Hypothalamus (tissue), 51 donors: ENCODE measurements at regions not wholly inside any gene's neighbourhood (a gene's known extent, or its start where the extent isn't known, plus 50 kb on each side); places are given as distances from the start of the nearest gene placed in this dataset.
"Not testable (repeated sequence)": the region's sequence is repeated elsewhere in the genome, so short reads cannot be mapped to it uniquely, and the experiment has no call there.

Experiments
- DNase-seq, 51 donors: peaks; one replicate each; lab custom pipeline; 2025; lab: John Stamatoyannopoulos, UW

GRCh38 chr11:81227409-81227808 is 1506.3 kb downstream of the FAM181B start:
- not testable (repeated sequence) for DNase-seq

GRCh38 chr11:81224396-81224795 is 1509.3 kb downstream of the FAM181B start:
- no peak for DNase-seq

GRCh38 chr11:81222491-81222890 is 1511.2 kb downstream of the FAM181B start:
- no peak for DNase-seq

DNA sequence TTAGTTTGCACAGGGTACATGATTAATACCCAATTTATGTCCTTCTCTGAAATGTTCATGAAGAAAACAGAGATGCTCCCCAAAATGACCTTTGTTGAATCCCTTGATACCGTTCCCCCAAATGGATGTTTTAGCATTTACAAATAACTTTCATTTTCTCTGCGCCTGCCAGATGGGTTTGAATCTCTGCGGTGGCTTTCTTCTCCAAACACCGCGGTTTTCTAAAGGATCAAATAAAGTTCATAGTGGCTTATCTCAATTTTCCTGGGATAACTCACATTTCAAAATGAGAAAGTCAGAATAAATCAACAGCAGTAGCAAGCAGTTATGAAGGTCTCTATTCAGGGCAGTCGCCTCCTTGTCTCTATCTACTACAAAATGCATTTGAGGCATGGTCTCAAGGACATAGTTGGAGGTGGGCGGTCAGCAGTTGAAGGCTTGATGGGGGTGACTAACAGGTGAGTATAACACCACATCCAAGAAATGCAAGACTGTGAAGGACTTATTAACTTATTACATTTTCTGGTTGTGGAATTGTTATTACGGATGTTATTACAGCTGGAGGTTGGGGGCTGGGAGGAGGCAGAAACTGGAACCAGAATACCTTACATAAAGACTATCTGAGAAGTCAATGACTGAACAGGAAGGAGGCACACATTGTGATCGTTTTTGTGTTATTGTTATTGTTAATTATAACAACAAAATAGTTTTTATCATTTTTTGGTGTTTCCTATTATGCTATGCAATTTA is 1513.3 kb downstream of the FAM181B start:
- DNase-seq, result no peak

GRCh38 chr11:81219661-81220060 is 1514.0 kb downstream of the FAM181B start:
- DNase-seq, result no peak

GRCh38 chr11:81218440-81218839 is 1515.2 kb downstream of the FAM181B start:
- no peak for DNase-seq

DNA sequence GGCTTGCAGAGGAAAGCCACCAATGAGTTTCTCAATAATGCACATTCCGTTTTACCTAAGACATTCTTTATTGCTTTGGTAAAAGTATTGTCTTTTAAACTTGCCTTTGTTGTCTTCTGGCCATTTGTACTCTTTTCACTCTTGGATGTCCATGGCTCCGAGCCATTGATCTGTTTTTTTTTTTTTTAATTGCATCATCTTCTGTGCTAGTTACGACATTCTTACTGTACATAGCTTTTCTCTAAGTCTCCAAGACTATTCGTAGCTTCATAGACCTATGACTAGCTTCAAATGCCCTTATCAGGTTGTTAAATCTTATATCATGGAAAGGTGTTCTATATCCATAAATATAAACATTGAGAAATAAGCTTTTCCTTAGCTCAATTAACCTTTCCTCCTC is 1522.6 kb downstream of the FAM181B start:
- DNase-seq, result no peak

GRCh38 chr11:81207421-81208054 is 1526.1 kb downstream of the FAM181B start:
- DNase-seq, result no peak

DNA sequence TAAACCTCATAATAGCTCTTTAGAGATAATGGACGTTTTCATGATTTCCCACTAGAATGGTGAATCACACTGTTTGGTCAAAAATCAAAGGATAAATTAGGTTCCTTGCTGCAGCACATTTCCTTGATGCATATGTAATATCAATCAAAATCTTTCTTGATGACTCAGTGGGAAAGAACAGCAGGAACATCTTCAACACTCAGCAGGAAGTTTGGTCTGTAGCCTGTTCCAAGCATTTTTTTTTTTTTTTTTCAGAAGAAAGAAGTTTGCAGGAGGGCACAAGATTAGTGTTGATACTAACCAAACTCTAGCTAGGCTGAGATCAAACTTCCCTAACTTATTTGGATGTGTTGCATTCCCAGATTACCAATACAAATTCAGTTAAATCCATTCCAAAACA is 1529.8 kb downstream of the FAM181B start:
- DNase-seq, result no peak

- no peak for DNase-seq
Observed at GRCh38 chr11:81197396-81197795, 1536.3 kb downstream of the FAM181B start.

DNA sequence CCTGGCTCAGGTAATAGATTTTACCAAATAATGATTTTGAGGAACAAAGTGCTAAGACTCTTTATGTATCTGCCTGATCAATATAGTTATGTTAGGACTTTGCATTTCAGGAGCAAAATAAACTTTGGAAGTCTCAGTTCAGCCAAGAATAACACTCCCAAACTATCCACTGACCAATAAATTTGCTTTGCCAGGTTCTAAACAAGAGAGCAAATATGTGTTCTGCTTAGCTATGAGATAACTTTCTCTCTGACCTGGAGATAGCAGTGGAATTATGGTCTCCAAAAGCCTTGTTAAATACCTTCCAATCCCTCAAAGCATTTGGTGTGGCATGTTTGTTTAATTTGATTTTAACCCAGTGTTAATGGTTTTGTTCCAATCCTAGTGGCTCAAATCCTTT is 1541.1 kb downstream of the FAM181B start:
- DNase-seq, result no peak

- DNase-seq, result no peak
Observed at GRCh38 chr11:81190546-81190945, 1543.1 kb downstream of the FAM181B start.

GRCh38 chr11:81187033-81187432 is 1546.6 kb downstream of the FAM181B start:
- DNase-seq, result not testable (repeated sequence)

DNA sequence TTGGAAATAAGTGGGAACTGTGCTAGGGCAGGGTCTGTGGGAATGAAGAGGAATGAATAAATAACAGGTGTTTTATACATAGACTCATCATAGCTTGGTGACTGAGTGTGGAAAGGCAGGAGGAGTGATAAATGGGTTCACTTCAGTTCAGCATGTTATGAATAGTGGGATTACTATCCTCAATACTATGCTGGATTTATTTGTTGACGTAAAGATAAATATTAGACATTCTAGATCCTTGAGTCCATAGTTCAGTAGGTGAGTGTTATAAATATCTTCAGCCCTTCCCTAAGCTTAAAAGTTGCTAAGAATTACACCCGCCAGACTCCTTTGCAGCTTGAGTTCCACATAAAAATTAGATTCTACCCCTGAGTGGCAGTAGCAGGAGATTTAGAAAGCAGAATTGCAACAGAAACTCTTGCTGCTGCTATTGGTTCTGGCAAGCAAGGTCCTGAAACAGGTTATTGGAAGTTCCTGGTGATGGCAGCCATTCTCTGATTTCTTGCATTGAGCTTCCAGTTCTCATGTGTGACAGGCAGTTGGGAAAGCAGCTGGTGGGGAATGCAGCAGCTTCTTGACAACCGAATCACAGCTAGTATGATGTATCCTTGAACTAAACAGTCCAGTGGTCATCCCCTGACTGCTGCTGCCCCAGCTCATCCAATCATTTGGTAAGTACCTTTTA is 1558.9 kb downstream of the FAM181B start:
- no peak for DNase-seq

DNA sequence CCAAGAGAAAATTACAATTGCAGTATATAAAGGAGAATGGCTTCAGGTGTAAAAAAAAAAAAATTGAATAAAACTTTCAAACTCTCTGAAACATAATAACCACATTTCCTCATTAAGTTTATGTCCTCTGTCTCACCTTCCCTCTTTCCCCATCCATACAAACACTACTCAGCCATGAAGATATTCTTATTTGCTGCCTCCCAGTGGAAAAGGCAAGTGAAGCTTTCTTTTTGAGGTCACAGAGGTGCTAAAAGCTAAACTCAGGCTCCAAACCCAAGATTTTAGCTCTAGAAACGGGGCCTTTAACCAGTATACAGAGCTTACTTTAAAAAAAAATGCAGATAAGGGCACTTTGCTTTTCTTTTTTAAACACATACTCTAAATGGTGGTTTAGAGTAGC is 1568.5 kb downstream of the FAM181B start:
- no peak for DNase-seq

- no peak for DNase-seq
Observed at GRCh38 chr11:81159900-81160299, 1573.8 kb downstream of the FAM181B start.

DNA sequence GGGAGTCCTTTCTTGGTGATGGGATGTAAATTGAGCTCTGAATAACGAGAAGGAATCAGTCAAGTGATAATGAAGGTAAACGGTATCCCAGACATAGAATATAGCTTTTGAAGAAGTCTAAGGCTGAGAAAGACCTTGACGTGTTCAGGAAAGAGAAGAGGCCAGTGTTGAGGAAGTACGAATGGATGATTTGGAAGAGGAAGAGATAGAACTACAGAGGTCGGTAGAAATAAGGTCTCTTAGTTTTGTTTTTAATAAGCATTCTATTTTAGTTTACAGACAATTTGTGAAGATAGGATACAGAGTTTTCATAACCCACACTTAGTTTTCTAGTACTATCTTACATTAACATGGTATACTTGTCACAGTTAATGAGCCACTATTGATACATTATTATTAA is 1598.1 kb downstream of the FAM181B start:
- DNase-seq, result no peak

DNA sequence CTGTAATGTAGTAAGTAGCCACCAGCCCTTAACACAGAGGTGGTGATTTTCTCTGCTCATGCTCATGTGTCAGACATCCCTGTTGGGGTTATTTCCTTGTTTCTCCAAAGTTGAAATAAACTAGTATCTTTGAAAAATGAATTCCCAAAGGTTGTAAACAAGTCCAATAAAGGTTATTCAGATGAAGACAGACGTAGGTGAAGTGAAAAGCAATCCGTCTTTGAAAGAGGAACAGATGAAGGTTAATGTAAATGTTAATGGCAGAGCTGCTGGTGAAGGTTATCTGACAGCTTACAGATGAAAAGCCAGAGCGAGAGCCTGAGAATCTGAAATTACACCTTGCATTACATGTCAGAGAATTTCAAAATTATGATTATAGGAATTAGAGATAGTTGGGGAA is 1604.0 kb downstream of the FAM181B start:
- DNase-seq, result no peak

DNA sequence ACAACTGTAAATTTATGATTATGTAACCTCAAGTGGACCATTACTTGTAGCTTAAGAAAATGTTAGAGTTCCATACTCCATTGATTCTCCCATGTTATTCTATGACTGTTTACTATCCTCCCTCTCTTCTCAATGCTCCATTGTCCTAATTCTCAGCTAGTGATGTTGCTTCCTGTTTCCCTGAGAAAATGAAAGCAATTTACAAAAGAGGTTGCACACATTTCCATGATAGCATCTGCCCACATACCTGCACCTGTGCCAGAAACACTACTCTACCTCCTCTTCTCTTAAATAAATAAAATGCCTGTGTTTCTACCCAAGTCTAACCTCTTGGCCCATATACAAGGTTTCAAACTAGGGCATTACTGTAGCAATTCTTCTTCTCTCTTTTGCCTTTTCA is 1620.9 kb downstream of the FAM181B start:
- DNase-seq, result no peak

GRCh38 chr11:81104051-81104450 is 1629.6 kb downstream of the FAM181B start:
- DNase-seq, result no peak

DNA sequence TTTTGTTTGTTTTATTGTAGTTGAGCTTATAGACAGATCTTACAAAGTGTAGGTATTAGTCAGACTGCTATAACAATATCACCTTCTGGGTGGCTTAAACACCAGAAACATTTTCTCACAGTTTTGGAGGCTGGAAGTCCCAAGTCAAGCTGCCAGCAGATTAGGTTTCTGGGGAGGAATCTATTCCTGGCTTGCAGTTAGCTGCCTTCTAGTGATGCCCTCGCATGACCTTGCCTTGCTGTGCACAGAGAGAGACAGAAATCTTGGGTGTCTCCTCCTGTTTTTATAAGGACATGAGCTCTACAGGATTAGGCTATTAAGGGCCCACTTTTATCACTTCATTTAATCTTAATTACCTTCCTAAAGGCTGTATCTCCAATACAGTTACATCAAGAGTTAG is 1635.2 kb downstream of the FAM181B start:
- DNase-seq, result no peak

DNA sequence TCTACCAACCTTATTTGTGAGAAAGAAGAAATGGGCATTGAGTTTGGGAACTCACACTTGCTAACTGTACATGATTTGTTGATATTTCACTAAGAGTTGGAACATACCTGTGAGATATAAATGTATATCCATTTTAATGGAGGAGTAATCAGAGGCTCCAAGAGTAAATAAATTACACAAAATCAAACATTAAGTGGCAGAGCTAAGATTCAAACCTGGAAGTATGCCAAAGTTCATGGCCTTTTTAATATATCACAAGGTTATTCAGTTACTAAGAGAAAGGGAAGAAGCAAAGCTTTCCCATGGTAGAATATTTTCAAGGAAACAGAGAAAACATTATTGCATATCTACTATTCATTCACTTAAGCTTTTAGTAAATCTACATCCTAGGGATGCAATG is 1641.1 kb downstream of the FAM181B start:
- no peak for DNase-seq
